ENCODE measurements at regions not wholly inside any gene's neighbourhood (a gene's known extent, or its start where the extent isn't known, plus 50 kb on each side); places are given as distances from the start of the nearest gene placed in this dataset.

DNA sequence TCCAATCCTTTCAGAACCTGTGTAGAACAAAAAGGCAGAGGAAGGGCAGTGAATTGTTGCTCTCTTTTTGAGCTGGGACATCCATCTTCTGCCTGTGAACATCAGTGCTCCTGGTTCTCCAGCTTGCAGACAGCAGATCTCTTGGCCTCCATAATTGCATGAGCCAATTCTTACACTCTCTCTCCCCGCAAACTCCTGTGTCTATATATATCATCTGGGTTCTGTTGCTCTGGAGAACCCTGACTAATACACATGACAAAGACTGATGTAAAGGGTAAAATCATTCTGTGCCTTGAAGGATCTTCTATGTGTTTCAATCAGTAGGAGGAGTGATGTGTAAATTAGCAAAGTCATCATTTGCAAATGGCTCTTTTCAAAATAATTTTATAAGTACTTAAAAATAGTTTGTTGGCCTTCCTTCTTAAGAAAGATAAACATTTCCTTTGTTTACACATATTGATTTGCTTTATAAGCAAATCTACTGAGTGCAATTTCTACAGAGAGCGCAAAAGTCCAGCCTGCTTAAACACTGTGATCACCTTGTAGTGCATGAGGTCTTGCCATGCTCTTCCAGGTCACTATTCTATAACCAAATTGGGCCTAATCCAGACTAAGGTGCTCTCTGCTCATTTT, 154.9 kb upstream of the ANKRD28 start:
- peak; percentile 52 for DNase-seq (ENCODE audit: low spot score)

- no peak for DNase-seq (ENCODE audit: low spot score)
Measured at GRCh38 chr3:15953841-15954240, 156.1 kb upstream of the ANKRD28 start.

GRCh38 chr3:15955968-15956367, 158.2 kb upstream of the ANKRD28 start:
- peak; percentile 74 for DNase-seq (ENCODE audit: low spot score)

GRCh38 chr3:15958692-15959433, 161.1 kb upstream of the ANKRD28 start:
- no peak for DNase-seq (ENCODE audit: low spot score)

DNA sequence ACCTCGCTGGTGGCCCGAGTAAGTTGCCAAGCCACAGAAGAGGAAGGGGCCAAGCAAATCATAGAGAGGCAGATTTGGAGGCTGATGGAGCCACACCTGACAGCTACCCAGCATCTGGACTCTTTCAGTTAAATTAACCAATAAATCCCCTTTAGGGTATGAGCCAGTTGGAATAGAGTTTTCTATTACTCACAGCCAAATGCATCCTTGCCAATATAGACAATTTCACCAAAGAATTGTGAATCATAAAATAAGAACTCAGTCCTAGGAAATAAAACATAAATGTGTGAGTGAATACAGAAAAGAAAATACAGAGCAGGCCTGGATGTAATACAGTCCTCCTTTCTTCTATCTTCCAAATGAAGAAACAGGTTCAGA, 161.6 kb upstream of the ANKRD28 start:
- DNase-seq (ENCODE audit: low spot score), result no peak

GRCh38 chr3:15964605-15965442, 167.0 kb upstream of the ANKRD28 start:
- no peak for DNase-seq (ENCODE audit: low spot score)

DNA sequence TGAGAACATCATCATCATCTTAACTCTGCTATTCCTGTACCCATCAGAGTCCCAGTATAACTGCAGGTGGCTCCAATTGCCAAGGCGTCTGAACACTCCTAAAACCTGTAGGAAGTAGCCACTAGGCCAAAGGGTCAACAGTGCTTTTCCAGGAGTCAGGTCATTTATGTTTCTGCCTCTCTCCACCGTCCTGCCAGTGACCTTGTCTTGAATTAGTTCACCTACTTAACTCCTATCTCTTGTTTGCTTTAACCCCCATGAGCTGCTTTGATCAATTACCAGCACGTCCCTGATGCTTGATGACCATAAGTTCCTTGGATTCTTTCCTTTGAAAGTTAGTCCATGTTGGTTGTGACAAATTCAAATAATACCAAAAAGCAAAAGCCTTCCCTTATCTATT, 169.8 kb upstream of the ANKRD28 start:
- DNase-seq (ENCODE audit: low spot score), result no peak

DNA sequence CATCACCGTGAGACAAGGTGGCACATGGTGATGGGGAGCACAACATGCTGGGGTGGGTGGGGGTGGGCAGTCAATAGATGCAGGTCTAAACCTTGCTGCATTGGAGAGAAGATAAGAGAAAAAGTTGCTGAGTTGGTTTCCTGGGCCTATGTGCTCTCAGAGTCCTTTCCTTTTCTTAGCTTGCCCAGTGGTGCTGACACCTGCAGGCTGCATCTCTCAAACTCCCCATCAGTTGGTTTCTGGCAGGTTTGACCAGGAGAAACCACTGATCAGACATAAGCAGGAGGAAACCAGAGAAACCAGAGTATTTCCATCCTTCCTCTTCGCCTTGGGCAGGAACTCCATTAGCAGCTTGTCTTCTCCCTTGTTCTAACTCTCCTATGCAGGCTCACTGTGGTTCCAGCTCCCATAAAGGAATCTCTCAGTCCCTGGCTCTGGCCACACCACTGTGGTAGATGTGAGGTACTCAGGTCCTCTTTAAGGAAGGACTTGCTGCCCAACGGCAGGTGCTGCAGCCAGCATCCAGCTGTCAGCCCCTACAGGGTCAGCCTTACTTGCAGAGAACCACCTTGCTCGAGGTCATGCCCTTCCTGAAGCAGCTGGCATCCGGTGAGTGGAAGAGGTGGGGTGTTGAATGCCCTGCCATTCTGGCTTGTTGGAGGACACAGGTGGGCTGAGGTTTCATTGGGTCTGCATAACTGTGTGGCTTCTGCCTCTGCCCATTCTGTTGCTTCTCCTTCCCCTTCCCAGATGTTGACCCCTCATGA, 172.3 kb upstream of the ANKRD28 start:
- DNase-seq (ENCODE audit: low spot score), result no peak

- no peak for DNase-seq (ENCODE audit: low spot score)
Measured at GRCh38 chr3:15973414-15973813, 175.6 kb upstream of the ANKRD28 start.

- DNase-seq (ENCODE audit: low spot score), result no peak
Measured at GRCh38 chr3:15973940-15974339, 176.2 kb upstream of the ANKRD28 start.

DNA sequence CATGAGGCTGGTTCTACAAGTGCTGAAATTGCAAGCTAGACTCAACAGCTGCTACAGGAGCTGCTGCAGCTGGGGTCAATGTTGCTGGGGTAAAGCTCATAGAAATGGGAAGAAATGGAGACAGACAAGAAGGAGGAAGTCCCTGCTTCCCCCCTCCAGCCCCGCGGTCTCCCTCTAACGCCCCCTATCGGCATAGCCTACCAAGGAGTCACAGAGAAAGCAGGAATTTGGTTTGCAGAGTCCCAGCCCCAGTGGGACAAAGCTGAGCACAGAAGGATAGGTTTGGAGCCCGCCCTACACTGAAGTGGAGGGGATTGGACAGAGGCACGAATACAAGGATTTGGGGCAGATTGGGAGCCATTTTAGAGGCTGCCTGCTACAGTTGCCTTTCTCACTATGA, 176.9 kb upstream of the ANKRD28 start:
- no peak for DNase-seq (ENCODE audit: low spot score)

DNA sequence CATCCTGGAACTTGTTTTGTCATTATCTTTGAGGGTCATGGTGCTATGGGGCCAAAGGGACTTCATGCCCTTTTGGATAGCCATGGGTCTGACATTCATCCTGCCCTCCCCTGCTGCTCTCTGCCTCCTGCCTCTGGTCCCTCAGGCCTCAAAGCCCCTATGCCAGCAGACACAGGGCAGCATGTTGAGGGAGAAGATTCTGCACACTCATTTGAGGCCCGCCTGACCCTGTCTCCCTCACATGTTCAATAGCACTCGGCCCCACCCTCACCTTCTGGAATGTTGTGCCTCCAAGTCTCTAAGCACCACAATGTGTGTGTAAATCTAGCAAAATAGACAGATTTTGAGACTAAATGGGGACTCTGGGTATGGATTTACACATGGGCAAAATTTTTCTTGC, 178.7 kb upstream of the ANKRD28 start:
- DNase-seq (ENCODE audit: low spot score), result no peak

DNA sequence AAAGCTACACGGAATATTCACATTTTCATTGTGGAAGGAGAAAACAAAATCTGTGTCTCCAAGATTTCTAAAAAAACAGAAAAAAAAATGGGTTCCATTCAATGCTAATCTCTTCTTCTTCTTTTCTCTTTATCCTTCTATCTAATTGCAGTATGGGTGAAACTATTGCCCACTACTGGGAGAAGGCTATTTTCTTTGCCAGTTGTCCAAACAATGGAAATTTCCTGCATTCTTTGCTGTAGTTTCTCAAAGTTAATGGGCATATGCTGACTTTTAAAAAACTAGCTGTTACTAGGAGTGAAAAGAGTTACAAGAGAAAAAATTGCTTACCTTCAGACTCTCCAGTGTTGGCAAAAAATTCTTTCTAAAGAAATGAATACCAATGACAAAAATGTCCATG, 179.3 kb upstream of the ANKRD28 start:
- DNase-seq (ENCODE audit: low spot score), result no peak

GRCh38 chr3:15977598-15978232, 179.9 kb upstream of the ANKRD28 start:
- no peak for DNase-seq (ENCODE audit: low spot score)

DNA sequence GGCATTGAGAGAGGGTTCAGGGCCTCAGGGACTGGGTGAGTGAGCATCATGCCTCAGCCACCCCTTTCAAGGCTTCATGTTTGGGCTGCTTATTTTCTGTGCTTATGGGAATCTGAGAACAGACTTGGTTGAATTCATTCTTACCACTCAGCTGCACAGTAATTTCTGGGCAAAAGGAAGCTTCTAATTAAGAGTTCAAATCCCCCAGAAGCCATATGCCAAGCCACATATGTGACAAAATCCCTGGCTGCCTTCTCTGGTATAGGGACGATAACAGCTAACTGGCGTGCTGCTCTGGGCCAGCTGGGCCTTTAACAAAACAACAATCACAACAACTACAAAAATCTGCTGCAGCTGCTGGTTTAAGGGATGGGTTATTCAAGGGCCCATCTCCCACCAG, 181.0 kb upstream of the ANKRD28 start:
- DNase-seq (ENCODE audit: low spot score), result no peak

- DNase-seq (ENCODE audit: low spot score), result no peak
Measured at GRCh38 chr3:15979495-15979894, 181.7 kb upstream of the ANKRD28 start.

DNA sequence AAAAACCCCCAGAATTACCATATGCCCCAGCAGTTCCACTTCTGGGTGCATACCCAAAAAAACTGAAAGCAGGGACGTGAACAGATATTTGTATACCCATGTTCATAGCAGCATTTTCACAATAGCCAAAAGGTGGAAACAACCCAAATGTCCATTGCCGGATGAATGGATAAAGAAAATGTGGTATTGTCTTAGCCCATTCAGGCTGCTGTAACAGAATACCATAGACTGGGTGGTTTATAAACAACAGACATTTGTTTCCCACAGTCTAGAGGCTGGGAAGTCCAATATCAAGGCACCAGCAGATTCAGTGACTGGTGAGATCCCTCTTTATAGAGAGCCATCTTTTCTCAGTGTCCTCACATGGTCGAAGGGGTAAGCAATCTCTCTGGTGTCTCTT, 182.1 kb upstream of the ANKRD28 start:
- DNase-seq (ENCODE audit: low spot score), result no peak

DNA sequence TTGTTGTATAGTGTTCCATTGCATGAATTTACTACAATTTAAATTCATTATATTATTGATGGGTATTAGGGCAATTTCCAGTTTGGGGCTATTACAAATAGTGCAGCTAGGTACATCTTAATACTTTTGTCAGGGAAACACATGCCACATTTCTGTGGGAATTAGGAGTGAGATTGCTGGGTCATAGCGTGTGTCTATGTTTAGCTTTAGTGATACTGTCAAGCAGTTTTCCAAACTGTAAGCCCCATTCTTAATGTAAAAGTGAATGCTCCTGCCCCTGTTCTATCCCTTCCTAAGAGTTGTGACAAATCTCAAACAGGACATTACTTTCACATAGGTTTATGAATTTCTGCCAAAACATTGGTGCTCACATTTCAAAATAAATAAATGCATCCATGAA, 184.5 kb upstream of the ANKRD28 start:
- no peak for DNase-seq (ENCODE audit: low spot score)

DNA sequence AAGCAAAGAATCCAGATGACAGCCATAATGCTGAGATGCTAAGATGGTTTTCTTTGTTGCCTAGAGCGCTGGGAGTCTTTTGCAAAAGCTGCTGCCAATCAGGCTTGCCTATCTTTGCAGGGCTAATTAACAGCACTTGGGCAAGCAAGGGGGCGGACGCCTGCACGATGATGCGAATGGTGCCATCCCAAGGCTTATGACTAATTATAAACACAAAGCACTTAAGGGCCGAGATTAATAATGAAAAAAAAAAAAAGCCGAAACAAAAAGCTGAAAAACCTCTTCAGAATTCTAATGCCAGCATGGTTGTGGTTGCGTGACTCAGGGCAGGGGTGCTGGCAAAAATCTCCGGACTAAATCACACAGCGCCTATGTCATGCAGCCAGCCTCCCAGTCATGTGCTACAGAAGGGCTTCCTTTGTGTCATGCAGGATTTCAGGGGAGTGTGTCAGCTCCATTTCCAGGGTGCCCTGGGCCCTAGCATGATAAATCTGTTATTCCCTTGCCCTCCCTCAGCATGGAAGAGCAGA, 185.0 kb upstream of the ANKRD28 start:
- DNase-seq (ENCODE audit: low spot score), result peak; percentile 75

- DNase-seq (ENCODE audit: low spot score), result no peak
Measured at GRCh38 chr3:15983232-15983631, 185.5 kb upstream of the ANKRD28 start.

- no peak for DNase-seq (ENCODE audit: low spot score)
Measured at GRCh38 chr3:15983693-15984092, 185.9 kb upstream of the ANKRD28 start.

DNA sequence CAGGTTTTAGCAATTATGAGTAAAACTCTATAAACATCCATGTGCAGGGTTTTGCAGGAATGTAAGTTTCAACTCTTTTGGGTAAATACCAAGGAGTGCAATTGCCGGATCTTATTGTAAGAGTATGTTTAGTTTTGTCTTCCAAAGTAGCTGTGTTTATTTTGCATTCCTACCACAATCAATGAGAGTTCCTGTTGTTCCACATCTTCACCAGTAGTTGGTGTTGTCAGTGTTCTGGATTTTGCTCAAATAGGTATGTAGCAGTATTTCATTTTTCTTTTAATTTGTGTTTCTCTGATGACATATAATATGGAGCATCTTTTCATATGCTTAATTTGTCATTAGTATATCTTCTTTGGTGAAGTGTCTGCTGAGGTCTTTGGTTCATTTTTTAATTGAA, 185.1 kb upstream of the GALNT15 start:
- no peak for DNase-seq (ENCODE audit: low spot score)

All from putamen (tissue), 1 donor.